OCI-LY1 (cell line): ENCODE measurements at regions not wholly inside any gene's neighbourhood (a gene's known extent, or its start where the extent isn't known, plus 50 kb on each side); places are given as distances from the start of the nearest gene placed in this dataset.

Experiments
- CTCF ChIP-seq: fragments of 200-600 bp; sonication (generic), shearing (Covaris generic); IDR thresholded peaks from 2 replicates; pipeline ENCODE4 v1.5.1; 2017; ENCODE audit warnings: mild to moderate bottlenecking, antibody characterized with exemption, low read length, moderate library complexity, mixed read lengths
- EZH2 ChIP-seq: fragments of 200-600 bp; sonication (generic), shearing (Covaris generic); IDR thresholded peaks from 2 replicates; pipeline ENCODE4 v1.8.0; 2017; ENCODE audit warnings: borderline replicate concordance, mixed run types, mild to moderate bottlenecking, antibody characterized with exemption, low read length, moderate library complexity, mixed read lengths

GRCh38 chr14:86712727-86713126, 1182.8 kb downstream of the FLRT2 start:
- TF ChIP-seq CTCF (no peak), EZH2 (no peak)
